ENCODE measurements at regions not wholly inside any gene's neighbourhood (a gene's known extent, or its start where the extent isn't known, plus 50 kb on each side); places are given as distances from the start of the nearest gene placed in this dataset.

DNA sequence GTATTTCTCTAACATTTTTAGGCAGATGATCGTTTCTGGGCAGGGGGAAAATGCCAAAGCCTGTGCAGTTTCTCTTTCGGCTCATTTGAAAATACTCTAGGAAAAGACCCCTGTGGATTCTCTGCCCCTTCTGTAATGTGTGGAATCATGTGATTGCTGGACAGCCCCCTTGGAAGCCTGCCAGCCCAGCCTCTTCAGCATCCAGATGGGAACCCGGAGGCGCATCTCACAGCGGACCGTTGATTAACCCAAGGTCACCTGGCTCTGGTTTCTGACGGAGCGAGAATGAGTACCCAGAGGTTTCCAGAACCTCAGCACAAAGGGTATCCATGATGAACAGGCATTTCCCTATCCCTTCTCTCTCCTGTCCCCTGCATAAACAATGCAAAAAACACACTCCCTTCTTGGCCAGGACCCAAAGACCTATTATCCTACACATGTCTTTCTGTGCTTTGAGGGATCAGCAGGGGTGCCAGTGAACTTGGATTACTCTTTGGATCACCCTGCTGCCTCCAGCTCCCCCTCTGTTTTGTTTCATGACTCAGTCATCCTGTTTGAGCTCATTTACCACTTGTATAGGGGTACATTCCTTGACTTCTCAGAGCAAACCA is 957.1 kb upstream of the RBFOX1 start:
- ChIA-PET POLR2A (no interaction called here), CTCF (no interaction called here)
- no peaks in the 10 kb centered on the region for H3K27me3 ChIP-seq (ENCODE audit: control insufficient read depth in 2 of 2, insufficient read depth in 2 of 2, low read length in 2 of 2)
- no peaks in the 10 kb centered on the region for H3K79me2 ChIP-seq (ENCODE audit: control insufficient read depth, insufficient read depth, low read length)
- DNase-seq (ENCODE audit: low read depth, low spot score) (no peak), FAIRE-seq (no peak)
- H4K20me1 ChIP-seq (replicated peaks; ENCODE audit: control insufficient read depth, extremely low read depth, insufficient read depth, low read length) = no peaks in the 10 kb centered on the region
- intact Hi-C loops (cut with micrococcal nuclease) = no loop called here
- no peak for TF ChIP-seq GATA2 (IDR thresholded peaks at IDR 0.05; ENCODE audit: insufficient read depth, insufficient read length, low read depth, low read length)
- no peak for TF ChIP-seq POLR2A (IDR thresholded peaks at IDR 0.05; ENCODE audit: low read depth, low read length)
- no peak for TF ChIP-seq FOS (IDR thresholded peaks at IDR 0.05; ENCODE audit: borderline replicate concordance, insufficient read depth, low read length)
- TF ChIP-seq POLR2AphosphoS5 (IDR thresholded peaks at IDR 0.05; ENCODE audit: insufficient read depth, low read depth, low read length) = no peak
- H3K27ac ChIP-seq (ENCODE audit: insufficient read depth, low read depth, low read length) = no peak overlapping the region
- no peak overlapping the region for H3K4me3 ChIP-seq (replicated peaks in 1 of 3; ENCODE audit: insufficient read depth in 1 of 3, low read depth in 1 of 3, low read length in 3 of 3)
- H3K9me3 ChIP-seq (replicated peaks; ENCODE audit: control insufficient read depth, insufficient read depth, low read length) = peaks cover 7% of the 10 kb centered on the region
- no TSS peak for BruUV-seq (replicated peaks)
- dilution Hi-C loops (cut with MboI; ENCODE audit: extremely low pct_ligation_motif_present, low sequenced_read_pairs) = no loop called here
- H3K36me3 ChIP-seq (ENCODE audit: control insufficient read depth in 2 of 2, extremely low read depth in 1 of 2, insufficient read depth in 2 of 2, low read length in 2 of 2) = no peaks in the 10 kb centered on the region
- no peak overlapping the region for H2AFZ ChIP-seq (ENCODE audit: low read depth, low read length)
- H3K9ac ChIP-seq (replicated peaks; ENCODE audit: extremely low read depth, insufficient read depth, low read length) = no peak overlapping the region
- H3K9me1 ChIP-seq (replicated peaks; ENCODE audit: control insufficient read depth, extremely low read depth, insufficient read depth, low read length) = no peaks in the 10 kb centered on the region
- H3K4me1 ChIP-seq (ENCODE audit: control insufficient read depth, extremely low read depth, insufficient read depth, low read length) = no peaks in the 10 kb centered on the region
- H3K4me2 ChIP-seq (ENCODE audit: insufficient read depth, low read length) = no peak overlapping the region

DNA sequence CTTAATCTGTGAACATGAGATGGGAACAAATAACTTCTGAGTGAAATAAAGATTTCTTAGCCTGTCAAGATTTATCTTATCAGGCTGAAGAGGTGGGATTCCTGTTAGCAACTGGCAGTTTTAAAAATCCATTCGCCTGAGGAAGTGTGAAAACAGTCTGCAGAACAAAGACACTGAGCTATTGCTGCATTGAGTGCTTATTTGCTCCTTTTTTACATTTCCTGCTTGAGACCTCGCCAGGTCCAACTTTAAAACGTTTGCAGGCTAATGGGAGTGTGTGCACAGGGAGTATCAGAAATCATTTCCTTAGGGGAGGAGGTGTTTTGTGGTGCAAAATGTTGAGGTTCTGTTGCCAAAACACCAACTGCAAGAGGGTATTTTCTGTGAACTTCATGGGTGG is 957.8 kb upstream of the RBFOX1 start:
- no peaks in the 10 kb centered on the region for H3K9me1 ChIP-seq (replicated peaks; ENCODE audit: control insufficient read depth, extremely low read depth, insufficient read depth, low read length)
- dilution Hi-C loops (cut with MboI; ENCODE audit: extremely low pct_ligation_motif_present, low sequenced_read_pairs) = no loop called here
- no peak overlapping the region for H3K27ac ChIP-seq (ENCODE audit: insufficient read depth, low read depth, low read length)
- peaks cover 7% of the 10 kb centered on the region for H3K9me3 ChIP-seq (replicated peaks; ENCODE audit: control insufficient read depth, insufficient read depth, low read length)
- TF ChIP-seq GATA2 (IDR thresholded peaks at IDR 0.05; ENCODE audit: insufficient read depth, insufficient read length, low read depth, low read length) = no peak
- TF ChIP-seq MYC (IDR thresholded peaks at IDR 0.05; ENCODE audit: low read depth, low read length) = no peak
- no peak for TF ChIP-seq POLR2AphosphoS5 (IDR thresholded peaks at IDR 0.05; ENCODE audit: insufficient read depth, low read depth, low read length)
- TF ChIP-seq JUN (IDR thresholded peaks at IDR 0.05; ENCODE audit: borderline replicate concordance, insufficient read depth, insufficient read length, low read depth) = no peak
- no peak for TF ChIP-seq MAX (IDR thresholded peaks at IDR 0.05; ENCODE audit: insufficient read depth, insufficient read length)
- TF ChIP-seq POLR2A (IDR thresholded peaks at IDR 0.05; ENCODE audit: low read depth, low read length) = no peak
- TF ChIP-seq EZH2 (IDR thresholded peaks at IDR 0.05; ENCODE audit: borderline replicate concordance, low read depth, low read length, severe bottlenecking) = no peak
- TF ChIP-seq, protein P1, sequence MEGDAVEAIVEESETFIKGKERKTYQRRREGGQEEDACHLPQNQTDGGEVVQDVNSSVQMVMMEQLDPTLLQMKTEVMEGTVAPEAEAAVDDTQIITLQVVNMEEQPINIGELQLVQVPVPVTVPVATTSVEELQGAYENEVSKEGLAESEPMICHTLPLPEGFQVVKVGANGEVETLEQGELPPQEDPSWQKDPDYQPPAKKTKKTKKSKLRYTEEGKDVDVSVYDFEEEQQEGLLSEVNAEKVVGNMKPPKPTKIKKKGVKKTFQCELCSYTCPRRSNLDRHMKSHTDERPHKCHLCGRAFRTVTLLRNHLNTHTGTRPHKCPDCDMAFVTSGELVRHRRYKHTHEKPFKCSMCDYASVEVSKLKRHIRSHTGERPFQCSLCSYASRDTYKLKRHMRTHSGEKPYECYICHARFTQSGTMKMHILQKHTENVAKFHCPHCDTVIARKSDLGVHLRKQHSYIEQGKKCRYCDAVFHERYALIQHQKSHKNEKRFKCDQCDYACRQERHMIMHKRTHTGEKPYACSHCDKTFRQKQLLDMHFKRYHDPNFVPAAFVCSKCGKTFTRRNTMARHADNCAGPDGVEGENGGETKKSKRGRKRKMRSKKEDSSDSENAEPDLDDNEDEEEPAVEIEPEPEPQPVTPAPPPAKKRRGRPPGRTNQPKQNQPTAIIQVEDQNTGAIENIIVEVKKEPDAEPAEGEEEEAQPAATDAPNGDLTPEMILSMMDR (IDR thresholded peaks at IDR 0.05; ENCODE audit: extremely low read depth in 1 of 2, insufficient read depth in 1 of 2, low read depth in 1 of 2, low read length in 2 of 2) = no peak
- no peak for TF ChIP-seq FOS (IDR thresholded peaks at IDR 0.05; ENCODE audit: borderline replicate concordance, insufficient read depth, low read length)
- POLR2A ChIA-PET = no interaction called here
- CTCF ChIA-PET = no interaction called here
- intact Hi-C loops (cut with micrococcal nuclease) = no loop called here
- no peaks in the 10 kb centered on the region for H3K36me3 ChIP-seq (ENCODE audit: control insufficient read depth in 2 of 2, extremely low read depth in 1 of 2, insufficient read depth in 2 of 2, low read length in 2 of 2)
- no peak overlapping the region for H3K9ac ChIP-seq (replicated peaks; ENCODE audit: extremely low read depth, insufficient read depth, low read length)
- DNase-seq (ENCODE audit: low read depth, low spot score) (no peak), FAIRE-seq (no peak)
- H3K4me1 ChIP-seq (ENCODE audit: control insufficient read depth, extremely low read depth, insufficient read depth, low read length) = no peaks in the 10 kb centered on the region
- no peaks in the 10 kb centered on the region for H3K27me3 ChIP-seq (ENCODE audit: control insufficient read depth in 2 of 2, insufficient read depth in 2 of 2, low read length in 2 of 2)
- no peak overlapping the region for H3K4me3 ChIP-seq (replicated peaks in 1 of 3; ENCODE audit: insufficient read depth in 1 of 3, low read depth in 1 of 3, low read length in 3 of 3)
- BruUV-seq (replicated peaks) = no TSS peak
- no peaks in the 10 kb centered on the region for H4K20me1 ChIP-seq (replicated peaks; ENCODE audit: control insufficient read depth, extremely low read depth, insufficient read depth, low read length)
- H3K79me2 ChIP-seq (ENCODE audit: control insufficient read depth, insufficient read depth, low read length) = no peaks in the 10 kb centered on the region
- no peak overlapping the region for H3K4me2 ChIP-seq (ENCODE audit: insufficient read depth, low read length)
- H2AFZ ChIP-seq (ENCODE audit: low read depth, low read length) = no peak overlapping the region
